ENCODE measurements at regions not wholly inside any gene's neighbourhood (a gene's known extent, or its start where the extent isn't known, plus 50 kb on each side); places are given as distances from the start of the nearest gene placed in this dataset.

DNA sequence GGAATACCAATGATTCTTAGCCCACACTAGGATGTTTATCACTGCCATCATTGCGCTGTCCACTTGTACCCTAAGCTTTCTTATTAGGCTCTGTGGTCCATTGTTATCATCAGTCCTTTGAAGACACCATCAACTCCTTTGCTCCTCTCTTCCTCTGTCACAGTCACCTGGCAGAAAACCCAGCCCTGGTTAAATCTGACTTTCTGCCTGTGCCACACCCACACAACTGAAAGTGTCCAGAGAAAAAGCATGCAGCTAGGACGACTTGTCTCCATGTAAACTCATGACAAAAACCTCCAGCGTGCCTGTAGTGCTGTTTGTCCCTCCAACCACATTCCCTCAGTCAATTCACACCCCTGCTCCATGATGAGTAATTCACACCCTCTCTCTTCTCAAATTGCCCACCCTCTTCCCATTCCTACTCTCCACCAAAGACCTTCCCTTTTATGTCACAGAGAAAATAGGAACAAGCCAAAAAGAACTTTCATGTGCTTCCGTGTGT lies 297.4 kb upstream of the MGAT5 start:
- TF ChIP-seq POLR2AphosphoS5 (IDR thresholded peaks at IDR 0.05), result no peak
- TF ChIP-seq, protein P1, sequence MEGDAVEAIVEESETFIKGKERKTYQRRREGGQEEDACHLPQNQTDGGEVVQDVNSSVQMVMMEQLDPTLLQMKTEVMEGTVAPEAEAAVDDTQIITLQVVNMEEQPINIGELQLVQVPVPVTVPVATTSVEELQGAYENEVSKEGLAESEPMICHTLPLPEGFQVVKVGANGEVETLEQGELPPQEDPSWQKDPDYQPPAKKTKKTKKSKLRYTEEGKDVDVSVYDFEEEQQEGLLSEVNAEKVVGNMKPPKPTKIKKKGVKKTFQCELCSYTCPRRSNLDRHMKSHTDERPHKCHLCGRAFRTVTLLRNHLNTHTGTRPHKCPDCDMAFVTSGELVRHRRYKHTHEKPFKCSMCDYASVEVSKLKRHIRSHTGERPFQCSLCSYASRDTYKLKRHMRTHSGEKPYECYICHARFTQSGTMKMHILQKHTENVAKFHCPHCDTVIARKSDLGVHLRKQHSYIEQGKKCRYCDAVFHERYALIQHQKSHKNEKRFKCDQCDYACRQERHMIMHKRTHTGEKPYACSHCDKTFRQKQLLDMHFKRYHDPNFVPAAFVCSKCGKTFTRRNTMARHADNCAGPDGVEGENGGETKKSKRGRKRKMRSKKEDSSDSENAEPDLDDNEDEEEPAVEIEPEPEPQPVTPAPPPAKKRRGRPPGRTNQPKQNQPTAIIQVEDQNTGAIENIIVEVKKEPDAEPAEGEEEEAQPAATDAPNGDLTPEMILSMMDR (IDR thresholded peaks at IDR 0.05; ENCODE audit: poor library complexity, severe bottlenecking), result no peak
- TF ChIP-seq RAD21 (conservative IDR thresholded peaks at IDR 0.05), result no peak
- no peak for TF ChIP-seq MXI1 (conservative IDR thresholded peaks at IDR 0.05; ENCODE audit: poor library complexity, severe bottlenecking)
- TF ChIP-seq TAF1 (IDR thresholded peaks at IDR 0.05; ENCODE audit: low read depth), result no peak
- TF ChIP-seq EP300 (conservative IDR thresholded peaks at IDR 0.05; ENCODE audit: poor library complexity, severe bottlenecking), result no peak
- TF ChIP-seq EZH2 (IDR thresholded peaks at IDR 0.05; ENCODE audit: borderline replicate concordance, insufficient read depth, low read length, poor library complexity, severe bottlenecking), result no peak
